Astrocyte of the cerebellum (primary cell): ENCODE measurements at regions not wholly inside any gene's neighbourhood (a gene's known extent, or its start where the extent isn't known, plus 50 kb on each side); places are given as distances from the start of the nearest gene placed in this dataset.

ENCODE experiments used
- DNase-seq: peaks from one replicate; pipeline ENCODE4 v3.0.0-alpha.2; 2011; ENCODE audit warnings: low read depth
- H3K4me3 ChIP-seq: 2 replicates; pipeline ENCODE4 v1.5.1; 2011; ENCODE audit warnings: mild to moderate bottlenecking, low read depth, low read length, moderate library complexity
- CTCF ChIP-seq: IDR thresholded peaks from 2 replicates; pipeline ENCODE4 v1.5.1; 2012; ENCODE audit warnings: low read length, low read depth, moderate library complexity, mild to moderate bottlenecking; ENCODE audit errors: missing control alignments
- in situ Hi-C: cut with HindIII; loops from 2 replicates; pipeline ENCODE4 v1.10.0; 2017; ENCODE audit warnings: low sequenced_read_pairs

- no peak overlapping the region for H3K4me3 ChIP-seq
- in situ Hi-C loops: no loop called here
- no peak for TF ChIP-seq CTCF
These were observed 74.4 kb upstream of the STMND1 start for GRCh38 chr6:17027441-17027840.

GRCh38 chr6:17022604-17023003 lies 79.2 kb upstream of the STMND1 start:
- DNase-seq: no peak
- in situ Hi-C loops: no loop called here
- no peak for TF ChIP-seq CTCF
- H3K4me3 ChIP-seq: no peak overlapping the region

More at GRCh38 chr6:17027441-17027840, 74.4 kb upstream of the STMND1 start:
- DNase-seq: no peak

- in situ Hi-C loops: no loop called here
- DNase-seq: no peak
- no peak for TF ChIP-seq CTCF
- H3K4me3 ChIP-seq: no peak overlapping the region
These were observed 80.3 kb upstream of the STMND1 start for GRCh38 chr6:17021539-17021889.

DNA sequence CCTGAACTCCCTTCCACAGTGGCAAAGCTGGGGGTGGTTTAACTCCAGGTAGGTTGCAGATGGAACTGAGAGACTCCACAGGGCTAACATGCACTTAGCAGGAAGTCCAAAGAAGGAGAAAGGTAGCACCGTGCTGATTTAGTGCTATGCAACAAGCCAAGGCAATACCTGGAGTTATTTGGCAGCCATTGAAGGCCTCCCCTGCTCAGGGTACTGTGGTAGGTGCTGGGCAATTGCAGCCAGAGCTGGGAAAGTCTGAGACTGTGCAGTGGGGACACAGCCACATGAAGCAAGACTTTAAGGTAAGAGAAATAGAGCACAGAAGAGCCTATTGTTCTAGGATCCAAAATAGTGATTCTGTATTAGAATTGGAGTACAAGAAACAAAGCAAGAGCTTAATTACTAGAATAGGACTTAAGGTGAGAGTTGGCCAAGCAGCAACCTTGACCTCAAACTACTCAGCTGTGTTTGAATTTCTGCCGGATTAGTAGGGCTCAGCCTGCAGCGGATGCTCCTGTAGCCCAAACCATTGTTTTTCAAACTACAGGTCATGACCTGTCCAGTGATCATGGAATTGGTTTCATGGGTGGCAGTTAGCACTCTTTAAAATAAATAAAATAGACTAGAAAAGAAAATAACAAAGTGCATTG lies 80.8 kb upstream of the STMND1 start:
- in situ Hi-C loops: no loop called here

GRCh38 chr6:17018425-17018824 lies 83.4 kb upstream of the STMND1 start:
- TF ChIP-seq CTCF: no peak
- DNase-seq: no peak
- no peak overlapping the region for H3K4me3 ChIP-seq
- in situ Hi-C loops: no loop called here

More for the DNA sequence above, 80.8 kb upstream of the STMND1 start:
- TF ChIP-seq CTCF: no peak
- H3K4me3 ChIP-seq: no peak overlapping the region
- DNase-seq: no peak

DNA sequence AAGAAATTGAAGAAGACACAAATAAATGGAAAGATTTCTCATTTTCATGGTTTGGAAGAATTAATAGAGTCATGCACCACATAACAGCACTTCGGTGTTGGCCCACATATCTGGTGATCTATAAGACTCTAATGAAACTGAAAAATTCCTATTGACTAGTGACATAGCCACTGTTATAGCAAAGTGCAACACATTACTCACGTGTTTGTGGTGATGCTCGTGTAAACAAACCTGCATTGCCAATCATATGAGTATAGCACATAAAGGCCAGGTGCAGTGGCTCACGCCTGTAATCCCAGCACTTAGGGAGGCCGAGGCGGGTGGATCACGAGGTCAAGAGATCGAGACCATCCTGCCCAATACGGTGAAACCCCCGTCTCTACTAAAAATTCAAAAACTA lies 84.4 kb upstream of the STMND1 start:
- TF ChIP-seq CTCF: no peak
- DNase-seq: no peak
- no peak overlapping the region for H3K4me3 ChIP-seq
- in situ Hi-C loops: no loop called here
